ENCODE measurements at regions not wholly inside any gene's neighbourhood (a gene's known extent, or its start where the extent isn't known, plus 50 kb on each side); places are given as distances from the start of the nearest gene placed in this dataset.

- DNase-seq, result no peak
Observed at GRCh38 chr12:126551869-126552268, 1486.6 kb downstream of the AACS start.

GRCh38 chr12:126554625-126555024, 1489.4 kb downstream of the AACS start:
- DNase-seq, result no peak

GRCh38 chr12:126557659-126558058, 1492.4 kb downstream of the AACS start:
- DNase-seq, result no peak

GRCh38 chr12:126558219-126558618, 1493.0 kb downstream of the AACS start:
- no peak for DNase-seq

GRCh38 chr12:126558810-126559209, 1493.6 kb downstream of the AACS start:
- DNase-seq, result no peak

GRCh38 chr12:126567016-126567415, 1501.8 kb downstream of the AACS start:
- DNase-seq, result no peak

GRCh38 chr12:126569706-126570105, 1504.5 kb downstream of the AACS start:
- no peak for DNase-seq

- DNase-seq, result no peak
Observed at GRCh38 chr12:126570566-126570965, 1505.3 kb downstream of the AACS start.

- DNase-seq, result no peak
Observed at GRCh38 chr12:126572170-126572569, 1506.9 kb downstream of the AACS start.

- DNase-seq, result no peak
Observed at GRCh38 chr12:126581655-126582054, 1516.4 kb downstream of the AACS start.

- no peak for DNase-seq
Observed at GRCh38 chr12:126582231-126582630, 1517.0 kb downstream of the AACS start.

- DNase-seq, result no peak
Observed at GRCh38 chr12:126588586-126589249, 1523.5 kb downstream of the AACS start.

GRCh38 chr12:126591533-126591932, 1526.3 kb downstream of the AACS start:
- no peak for DNase-seq

GRCh38 chr12:126601184-126602170, 1536.2 kb downstream of the AACS start:
- no peak for DNase-seq

- no peak for DNase-seq
Observed at GRCh38 chr12:126602612-126603011, 1537.4 kb downstream of the AACS start.

- no peak for DNase-seq
Observed at GRCh38 chr12:126607157-126607556, 1541.9 kb downstream of the AACS start.

GRCh38 chr12:126607867-126608266, 1542.6 kb downstream of the AACS start:
- DNase-seq, result no peak

GRCh38 chr12:126608607-126609175, 1543.5 kb downstream of the AACS start:
- no peak for DNase-seq

- DNase-seq, result no peak
Observed at GRCh38 chr12:126616441-126616840, 1551.2 kb downstream of the AACS start.

GRCh38 chr12:126617312-126617711, 1552.1 kb downstream of the AACS start:
- no peak for DNase-seq

GRCh38 chr12:126627596-126627995, 1562.4 kb downstream of the AACS start:
- no peak for DNase-seq

- DNase-seq, result no peak
Observed at GRCh38 chr12:126636821-126637220, 1571.6 kb downstream of the AACS start.

- DNase-seq, result no peak
Observed at GRCh38 chr12:126644236-126645020, 1579.2 kb downstream of the AACS start.

All from Kasumi-1 (cell line).